ENCODE measurements at regions not wholly inside any gene's neighbourhood (a gene's known extent, or its start where the extent isn't known, plus 50 kb on each side); places are given as distances from the start of the nearest gene placed in this dataset.

DNA sequence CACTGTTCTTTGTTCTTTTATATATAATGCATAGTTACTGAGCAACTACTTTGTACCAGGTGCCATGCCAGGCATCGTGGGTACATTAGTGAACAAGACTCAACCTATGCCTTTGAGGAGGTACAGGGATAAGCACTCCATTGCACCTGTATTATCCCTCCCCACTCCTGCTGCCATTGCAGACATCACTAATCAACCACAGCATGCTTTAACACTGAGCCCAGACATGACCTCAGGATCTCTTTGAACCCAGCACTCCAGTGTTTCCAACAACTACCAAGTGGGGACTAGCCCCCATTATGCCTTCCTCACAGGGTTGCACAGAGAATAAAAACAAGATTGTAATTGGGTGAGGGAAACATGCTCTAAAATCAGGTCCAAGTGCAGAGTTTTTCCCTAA, 60.5 kb upstream of the COL13A1 start:
- no peak for DNase-seq

DNA sequence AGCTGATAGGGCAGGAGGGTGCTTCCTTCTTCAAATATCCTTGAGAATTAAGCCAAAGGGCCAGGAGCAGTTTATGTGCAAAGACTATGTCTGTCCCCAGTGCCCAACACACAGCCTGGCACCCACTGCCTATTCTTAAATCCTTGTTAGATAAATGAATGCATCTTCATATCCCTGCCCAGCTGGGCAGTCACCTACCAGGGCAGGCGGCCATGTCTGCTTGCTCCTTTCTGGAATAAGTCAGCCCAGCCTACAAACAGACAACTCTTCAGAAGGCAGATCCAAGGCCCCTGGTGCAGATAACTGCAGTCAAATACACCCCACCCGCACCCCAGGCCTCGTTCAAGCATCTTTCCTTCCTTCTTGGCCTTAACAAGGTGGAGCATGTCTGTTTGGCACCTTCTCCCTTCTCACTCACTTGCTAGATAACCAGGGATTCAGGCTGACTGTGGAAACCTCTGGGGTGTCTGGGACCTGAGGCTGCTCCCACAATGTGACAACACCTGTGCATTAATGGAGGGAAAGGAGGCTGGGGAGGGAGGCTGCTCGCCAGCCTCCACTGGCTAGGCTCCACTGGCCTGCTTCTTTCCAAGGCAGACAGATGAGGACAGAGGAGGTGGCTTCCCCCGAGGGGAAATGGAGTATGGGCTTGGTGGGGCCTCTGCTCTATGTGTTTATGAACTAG, 59.9 kb upstream of the COL13A1 start:
- DNase-seq = no peak

- no peak for DNase-seq
Observed at GRCh38 chr10:69742356-69742695, 59.4 kb upstream of the COL13A1 start.

DNA sequence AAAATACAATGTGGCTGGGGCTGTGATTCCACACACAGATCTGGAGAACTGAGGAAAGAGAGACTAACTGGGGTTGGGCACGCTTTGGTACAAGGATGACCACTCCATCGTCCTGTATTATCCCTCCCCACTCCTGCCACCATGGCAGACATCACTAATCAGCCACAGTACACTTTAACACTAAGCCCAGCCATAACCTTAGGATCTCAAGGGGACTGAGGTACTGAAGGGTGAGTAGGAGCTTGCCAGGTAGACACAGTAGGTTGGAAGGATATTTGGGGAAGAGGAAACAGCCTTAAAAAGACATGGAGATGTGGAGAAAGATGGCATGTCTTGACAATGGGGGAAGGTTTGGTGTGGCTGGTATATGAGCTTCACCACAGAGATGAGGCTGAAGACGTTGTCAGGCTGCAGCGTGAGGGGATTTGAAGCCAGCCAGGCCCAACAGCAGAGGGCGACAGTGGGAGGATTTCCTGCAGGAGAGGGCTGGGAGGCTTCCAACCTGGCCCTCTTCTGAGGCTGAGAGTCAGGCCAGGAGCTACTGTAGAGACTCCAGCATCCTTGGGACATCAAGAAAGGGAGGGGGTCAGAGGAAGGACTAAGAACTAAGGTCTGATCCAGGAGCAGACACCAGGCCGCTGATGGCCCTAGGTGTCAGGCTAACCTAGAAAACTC, 58.6 kb upstream of the COL13A1 start:
- no peak for DNase-seq

- DNase-seq = no peak
Observed at GRCh38 chr10:69744971-69745370, 56.7 kb upstream of the COL13A1 start.

- no peak for DNase-seq
Observed at GRCh38 chr10:69745698-69746097, 56.0 kb upstream of the COL13A1 start.

GRCh38 chr10:69747179-69747578, 54.5 kb upstream of the COL13A1 start:
- DNase-seq = no peak

DNA sequence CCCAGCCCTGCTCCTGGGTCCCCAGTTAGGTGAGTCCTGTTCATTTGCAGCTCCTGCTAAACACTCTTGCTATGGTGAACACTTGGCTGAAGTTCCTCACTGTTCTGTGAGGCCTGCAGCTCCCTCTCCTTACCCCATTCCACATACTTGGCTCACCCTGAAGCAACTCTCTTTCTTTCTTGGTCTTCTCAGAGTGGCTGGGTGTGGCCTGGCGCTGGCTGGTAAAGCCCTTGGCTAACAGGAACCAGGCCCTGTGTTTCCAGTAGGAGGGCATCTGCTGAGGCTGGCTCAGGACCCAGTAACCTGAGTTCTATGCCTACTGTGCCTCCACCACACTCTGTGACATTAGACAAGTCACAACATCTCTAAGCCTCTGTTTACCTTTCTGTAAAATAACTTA, 53.1 kb upstream of the COL13A1 start:
- no peak for DNase-seq

DNA sequence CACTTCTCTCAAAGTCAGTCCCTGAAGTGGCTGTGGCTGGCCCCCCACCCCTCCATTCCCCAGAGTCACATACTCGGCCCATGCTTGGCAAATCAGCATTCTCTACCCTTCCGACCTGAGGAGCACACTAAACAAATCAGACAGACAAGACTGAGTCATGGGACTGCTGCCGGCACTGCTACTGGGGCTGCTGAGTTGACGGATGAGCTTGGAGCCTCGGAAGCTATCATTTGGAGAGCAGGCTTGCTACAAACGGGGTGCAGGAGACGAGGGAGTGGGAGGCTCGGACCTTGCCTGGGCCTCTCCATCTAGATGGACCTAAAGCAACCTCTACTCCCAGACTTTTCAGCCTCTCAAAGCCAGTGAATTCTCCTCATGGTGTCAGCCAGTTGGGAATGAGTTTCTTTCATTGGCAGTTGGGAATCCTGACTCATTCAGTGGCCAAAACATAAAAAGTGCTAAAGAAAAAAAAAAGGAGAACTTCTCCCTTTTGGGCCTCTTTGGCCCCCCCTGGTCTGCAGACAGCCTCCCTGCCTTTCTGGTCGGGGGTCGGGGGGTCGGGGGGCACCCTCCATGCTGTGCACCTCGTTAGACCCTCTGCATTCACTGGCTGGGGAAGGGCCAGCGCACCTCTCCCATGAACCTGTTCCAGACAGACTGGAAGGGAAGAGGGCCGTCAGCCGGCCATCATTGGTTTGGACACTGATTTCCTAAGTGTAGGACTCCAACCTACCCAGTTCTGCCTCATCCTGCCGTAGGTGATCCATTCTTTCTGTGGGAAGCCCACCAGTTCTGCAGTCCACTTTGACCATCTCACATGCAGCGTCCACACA, 52.3 kb upstream of the COL13A1 start:
- no peak for DNase-seq

DNA sequence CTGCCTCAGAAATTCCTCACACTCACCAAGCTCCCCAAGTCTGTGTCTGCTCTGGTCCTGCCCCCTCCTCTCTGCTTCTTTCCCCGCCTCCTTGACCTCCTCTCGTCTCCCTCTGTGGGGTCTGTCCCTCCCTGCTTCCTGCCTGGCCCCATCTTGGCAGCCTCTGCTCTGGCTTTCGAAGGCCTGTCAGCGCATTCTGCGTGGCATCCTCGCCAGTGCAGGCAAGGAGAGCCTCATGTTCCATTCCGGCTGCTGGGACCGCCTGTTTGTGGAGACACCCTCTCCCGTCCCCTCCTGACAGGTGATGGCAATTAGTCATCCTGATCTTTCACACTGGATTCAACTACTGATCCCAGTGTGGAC, 51.7 kb upstream of the COL13A1 start:
- no peak for DNase-seq

GRCh38 chr10:69750725-69751124, 51.0 kb upstream of the COL13A1 start:
- no peak for DNase-seq

- DNase-seq = no peak
Observed at GRCh38 chr10:69751214-69751613, 50.5 kb upstream of the COL13A1 start.
